GM18498 (cell line): ENCODE measurements at regions not wholly inside any gene's neighbourhood (a gene's known extent, or its start where the extent isn't known, plus 50 kb on each side); places are given as distances from the start of the nearest gene placed in this dataset.

Source experiments
- ATAC-seq: cut with Tn5 transposase; IDR thresholded peaks from one replicate; pipeline ENCODE4 v1.9.1; 2021; ENCODE audit warnings: mild to moderate bottlenecking, moderate library complexity; ENCODE audit not compliant: unreplicated experiment

DNA sequence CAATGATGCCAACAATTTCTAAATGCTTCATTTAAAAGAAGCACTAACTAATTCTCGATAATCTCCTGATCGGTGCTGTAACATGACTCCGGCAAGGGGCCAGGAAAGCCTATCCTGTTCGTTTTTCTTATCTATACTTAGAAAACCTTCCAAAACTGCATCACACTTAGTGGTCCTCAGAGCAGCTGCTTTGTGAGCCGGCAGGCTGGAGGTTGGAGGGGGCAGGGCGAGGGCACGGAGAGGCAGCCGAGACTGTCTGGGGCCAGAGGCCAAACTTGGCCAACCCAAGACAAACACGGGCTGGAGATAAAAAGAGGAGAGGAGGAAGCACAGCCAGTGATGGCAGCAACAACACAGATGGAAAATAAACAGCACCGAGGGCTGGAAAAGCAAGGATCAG is 455.7 kb downstream of the BCOR start:
- no peak for ATAC-seq

DNA sequence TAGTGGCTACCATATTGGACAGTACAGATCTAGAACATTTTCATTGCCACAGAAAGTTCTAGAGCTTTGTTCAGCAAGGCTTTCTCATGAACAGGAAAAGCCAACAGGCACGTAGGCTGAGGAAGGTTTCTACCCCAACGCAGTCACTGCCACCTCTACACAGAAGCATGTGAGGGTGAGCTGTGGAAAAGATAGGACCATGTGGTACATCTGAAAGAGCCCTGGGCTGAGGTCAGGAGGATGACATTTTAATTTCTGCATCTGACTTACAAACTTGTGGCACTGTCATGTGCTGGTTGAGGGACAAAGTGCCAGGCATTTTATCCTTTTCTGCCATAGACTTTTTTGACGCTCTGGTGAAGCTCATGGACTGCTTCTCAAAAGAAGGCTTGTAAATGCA is 454.2 kb downstream of the BCOR start:
- ATAC-seq, result no peak

DNA sequence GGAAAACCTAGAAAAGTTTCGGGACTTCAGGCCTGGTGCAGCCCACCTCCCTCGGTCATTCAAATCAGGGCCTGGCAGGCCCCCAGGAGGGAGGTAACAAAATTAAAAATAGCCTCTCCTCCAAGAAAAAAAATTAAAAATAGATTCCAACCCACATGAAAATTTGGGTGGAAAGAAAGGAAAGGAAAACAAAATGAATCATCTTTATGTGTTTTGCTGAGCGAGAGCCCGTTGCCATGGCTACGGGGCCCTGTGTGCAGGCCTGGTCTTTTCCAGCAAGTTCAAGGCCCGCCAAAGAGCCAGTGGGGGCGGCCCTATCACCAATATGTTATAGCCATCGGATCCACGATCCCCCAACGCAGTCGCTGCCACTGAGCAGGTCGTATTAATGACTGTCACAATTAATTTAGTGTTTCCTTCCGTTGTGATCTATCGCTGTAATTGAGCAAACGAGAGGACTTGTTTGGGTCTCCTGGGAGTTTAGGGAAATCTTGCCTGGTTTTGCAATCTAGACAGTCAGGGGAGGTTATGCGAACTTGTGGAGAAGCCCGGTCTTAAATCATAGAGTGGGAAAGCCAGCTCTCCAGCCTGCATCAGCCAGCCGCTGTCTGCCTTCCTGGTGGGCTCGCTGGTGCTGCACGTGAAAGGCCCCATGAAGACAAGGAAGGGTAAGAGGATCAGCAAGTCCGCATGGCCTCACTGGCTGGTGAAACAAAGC is 452.4 kb downstream of the BCOR start:
- ATAC-seq, result no peak

DNA sequence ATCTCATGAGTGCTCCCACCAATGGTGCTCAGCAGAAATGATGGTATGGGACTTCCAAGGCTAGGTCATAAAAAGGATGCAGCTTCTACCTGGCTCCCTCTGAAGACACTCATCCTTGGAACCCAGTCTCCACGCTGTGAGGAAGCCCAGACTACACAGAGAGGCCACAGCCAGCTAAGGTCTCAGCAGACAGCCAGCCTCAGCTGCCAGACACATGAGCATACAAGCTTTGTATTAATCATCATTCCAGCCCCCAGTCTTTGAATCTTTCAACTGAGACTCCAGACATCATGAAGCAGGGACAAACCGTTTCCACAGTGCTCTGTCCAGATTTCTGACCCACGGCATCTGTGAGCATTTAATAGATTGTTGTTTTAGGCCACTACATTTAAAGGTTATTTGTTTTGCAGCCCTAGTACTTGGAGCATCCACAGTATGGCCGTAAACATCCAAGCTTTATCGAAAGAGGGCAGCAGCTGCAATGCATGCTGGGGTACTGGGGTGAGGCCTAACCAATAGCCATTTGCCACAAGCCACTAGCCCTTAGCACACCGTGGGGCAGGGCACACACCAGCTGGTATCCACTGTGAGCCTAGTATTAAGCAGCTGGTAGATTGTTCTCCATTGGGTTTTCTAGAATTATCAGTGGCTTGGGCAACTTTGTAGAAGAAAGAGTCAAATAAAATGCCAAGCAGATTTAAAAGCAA is 449.1 kb downstream of the BCOR start:
- no peak for ATAC-seq

DNA sequence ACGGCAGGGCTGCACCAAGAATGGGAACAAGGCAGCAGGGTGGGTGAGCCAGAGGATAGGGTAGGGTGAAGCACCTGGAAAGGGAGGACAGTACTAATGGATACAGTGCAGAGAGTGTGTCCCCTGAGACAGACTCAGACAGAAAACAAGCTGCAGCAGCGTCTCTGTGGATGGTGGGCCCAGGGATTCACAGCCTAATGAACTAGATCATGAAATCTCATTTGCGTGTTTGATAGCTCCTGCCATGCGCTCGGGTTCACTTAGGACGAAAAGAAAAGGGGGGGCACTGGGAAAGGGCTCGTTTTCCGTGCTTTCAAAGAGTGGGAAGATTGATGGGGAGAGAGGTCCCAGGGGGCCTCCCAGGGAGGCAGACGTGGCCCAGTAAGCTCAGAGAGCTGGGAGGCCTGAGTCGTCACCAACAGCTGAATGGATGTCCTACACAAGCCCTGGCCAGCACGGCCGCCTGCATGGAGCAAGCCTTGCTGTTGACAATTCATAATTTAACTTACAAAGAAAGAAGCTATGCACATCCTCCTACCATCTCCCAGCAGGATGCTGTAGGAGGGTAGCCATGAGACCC is 446.9 kb downstream of the BCOR start:
- no peak for ATAC-seq

DNA sequence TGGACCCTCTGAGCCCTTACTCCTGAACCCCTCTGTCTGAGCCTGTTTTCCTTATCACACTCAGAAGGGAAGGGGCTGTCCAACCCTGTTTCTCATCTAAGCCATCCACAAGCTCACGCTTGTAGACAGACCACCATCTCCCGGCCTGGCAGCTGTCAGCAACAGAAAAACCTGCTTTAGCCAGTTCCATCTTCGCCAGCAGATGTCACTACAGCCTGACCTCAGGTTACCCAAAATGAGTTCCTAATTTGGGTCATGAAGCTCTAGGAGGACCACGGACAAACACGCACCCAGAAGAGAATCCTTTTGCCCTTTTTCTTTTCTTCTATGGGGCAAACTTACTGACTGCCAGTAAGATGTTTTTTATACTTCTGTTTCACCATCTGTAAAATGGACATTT is 445.4 kb downstream of the BCOR start:
- ATAC-seq, result no peak

DNA sequence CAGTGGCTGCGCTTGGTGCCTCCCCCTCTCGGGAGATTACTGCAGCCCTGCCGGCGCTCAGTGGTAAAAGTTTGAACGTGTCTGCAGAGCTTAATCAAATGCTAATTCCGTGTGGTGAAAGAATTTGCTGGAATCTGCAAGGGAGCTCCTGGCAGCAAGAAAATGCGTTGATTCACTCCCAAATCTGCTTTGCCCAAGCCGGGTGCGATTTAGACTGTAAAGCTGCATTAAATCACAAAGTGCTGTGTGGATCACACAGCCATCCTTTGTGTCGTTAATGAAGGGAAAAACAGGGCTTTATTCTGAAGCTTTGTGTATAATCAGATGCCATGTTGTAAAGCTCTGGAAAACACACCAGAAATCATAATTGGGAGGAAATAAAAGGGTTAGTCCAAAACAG is 444.1 kb downstream of the BCOR start:
- no peak for ATAC-seq

DNA sequence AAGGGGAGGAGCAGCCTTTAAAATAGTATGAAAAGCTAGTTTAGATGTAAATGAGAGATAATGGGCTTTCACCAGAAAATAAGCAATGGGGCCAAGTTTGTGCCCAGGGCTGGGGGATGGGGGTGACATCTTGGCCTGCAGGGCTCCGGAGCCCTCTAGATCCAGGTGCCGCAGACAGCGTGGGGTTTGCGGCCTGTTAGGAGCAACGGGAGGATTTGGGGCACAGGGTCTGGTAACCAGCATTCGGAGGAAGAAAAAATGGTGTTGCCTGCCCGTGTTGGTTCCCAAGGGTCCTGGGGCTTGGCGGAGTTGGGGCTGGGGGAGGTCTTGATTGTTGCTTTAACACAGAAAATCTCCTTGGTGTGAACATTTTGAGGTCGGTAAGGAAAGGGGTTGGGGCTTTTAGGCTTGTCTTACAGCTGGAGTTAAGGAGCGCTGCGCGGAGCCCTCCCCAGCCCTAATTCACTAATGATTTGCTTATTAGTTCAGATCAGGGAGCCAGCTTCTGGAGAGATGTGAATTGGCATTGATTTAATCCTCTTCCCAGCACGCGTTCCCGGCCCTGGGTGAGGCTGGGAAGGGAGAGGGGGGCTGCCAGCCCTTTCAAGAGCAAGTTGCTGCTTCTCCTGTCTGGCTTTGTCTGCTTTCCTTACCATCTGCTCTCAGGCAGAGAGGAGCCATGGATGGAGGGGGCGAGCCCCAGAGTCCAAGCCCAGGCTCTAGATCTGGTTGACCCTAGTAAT is 443.4 kb downstream of the BCOR start:
- no peak for ATAC-seq

DNA sequence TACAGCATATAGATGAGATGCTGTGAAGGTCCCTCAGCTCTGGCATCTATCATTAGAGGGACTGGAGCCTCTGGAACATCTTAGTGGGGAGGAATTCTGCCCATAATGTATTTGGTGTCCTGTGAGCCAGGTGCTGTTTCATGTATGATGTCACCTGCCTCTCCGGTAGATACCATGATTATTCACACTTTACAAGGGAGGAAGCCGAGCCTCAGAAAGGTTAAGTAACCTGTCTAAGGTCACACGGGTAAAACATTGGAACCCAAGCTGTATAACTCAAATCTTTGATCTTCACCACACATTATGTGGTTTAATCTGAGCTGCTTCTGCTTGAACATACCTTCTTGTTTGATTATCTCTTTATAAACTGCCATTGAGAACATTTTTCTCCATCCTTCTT is 442.8 kb downstream of the BCOR start:
- ATAC-seq, result no peak

DNA sequence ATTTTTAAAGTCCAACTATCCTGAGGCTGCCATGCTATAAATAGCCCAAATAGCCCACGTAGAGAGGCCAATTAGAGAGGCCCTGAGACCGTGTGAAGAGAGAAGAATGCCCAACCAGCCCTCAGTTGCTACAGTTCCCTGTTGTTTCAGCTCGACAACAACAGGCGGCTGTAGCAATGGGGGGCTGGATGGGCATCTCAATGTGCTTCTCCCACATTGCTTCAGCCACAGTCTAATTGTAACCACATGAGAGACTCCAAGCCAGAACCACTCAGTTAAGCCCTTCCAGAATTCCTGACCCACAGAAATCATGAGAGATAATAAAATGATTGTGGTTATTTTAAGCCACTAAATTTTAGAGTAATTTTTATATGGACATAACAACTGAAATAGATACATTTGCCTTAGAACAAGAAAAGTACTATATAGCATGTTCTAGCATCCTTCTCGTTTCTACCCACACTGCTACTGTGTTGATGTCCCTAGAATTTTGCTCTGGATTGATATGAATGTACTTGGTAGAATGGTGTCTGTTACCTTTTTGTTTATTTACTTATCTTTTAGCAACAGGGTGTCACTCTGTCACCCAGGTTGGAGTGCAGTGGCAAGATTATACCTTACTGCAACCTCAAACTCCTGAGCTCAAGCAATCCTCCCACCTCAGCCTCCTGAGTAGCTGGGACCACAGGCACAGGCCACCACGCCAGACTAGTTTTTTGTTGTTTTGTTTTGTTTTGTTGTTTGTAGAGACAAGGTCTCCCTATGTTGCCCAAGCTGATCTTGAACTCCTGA is 436.4 kb downstream of the BCOR start:
- ATAC-seq, result no peak

DNA sequence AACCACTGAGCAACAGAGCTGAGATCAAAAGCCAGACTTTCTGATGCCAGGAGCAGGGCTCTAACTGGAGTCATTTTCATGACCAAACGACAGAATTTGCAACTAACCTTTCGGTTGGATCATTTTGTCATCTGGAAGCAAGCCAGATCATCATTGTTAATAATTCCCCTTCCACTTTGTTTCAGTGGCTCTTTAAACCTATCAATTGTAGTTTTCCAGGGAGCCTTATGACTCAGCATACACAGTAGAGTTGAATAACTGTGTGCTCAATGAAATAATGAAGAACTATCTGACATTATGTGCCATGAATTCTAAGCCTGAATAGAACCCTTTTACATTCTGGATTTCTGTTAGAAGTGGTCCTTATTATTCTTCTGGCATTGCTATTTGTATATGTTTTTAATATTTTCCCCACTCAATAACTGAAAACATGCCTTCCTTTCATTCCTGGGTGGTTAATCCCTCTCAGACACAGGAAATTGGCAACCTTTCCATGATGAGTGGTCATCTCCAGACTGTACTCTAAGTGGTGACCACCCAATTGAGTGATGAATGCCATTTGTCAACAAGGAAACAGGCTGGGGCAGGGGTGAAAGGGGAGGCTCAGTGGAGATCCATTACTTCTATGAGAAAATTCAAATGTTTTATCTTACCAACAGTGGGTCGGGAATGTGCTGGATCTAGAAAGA is 431.8 kb downstream of the BCOR start:
- no peak for ATAC-seq

DNA sequence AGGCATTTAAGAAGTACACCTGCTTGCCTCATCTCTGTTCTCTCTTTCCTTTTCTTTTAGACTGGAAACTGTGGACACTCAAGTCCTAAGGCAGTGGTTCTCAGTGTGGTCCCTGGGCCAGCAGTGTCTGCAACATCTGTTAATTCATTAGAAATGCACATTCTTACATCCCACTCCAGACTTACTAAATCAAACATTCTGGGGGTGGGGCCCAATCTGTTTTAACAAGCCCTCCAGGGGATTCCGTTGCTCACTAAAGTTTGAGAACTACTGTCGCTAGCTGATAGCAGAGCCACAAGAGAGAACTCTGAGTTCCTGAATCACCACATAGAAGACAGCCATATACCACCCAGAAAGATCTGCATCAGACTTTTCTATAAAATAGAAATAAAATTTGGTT is 430.6 kb downstream of the BCOR start:
- no peak for ATAC-seq

DNA sequence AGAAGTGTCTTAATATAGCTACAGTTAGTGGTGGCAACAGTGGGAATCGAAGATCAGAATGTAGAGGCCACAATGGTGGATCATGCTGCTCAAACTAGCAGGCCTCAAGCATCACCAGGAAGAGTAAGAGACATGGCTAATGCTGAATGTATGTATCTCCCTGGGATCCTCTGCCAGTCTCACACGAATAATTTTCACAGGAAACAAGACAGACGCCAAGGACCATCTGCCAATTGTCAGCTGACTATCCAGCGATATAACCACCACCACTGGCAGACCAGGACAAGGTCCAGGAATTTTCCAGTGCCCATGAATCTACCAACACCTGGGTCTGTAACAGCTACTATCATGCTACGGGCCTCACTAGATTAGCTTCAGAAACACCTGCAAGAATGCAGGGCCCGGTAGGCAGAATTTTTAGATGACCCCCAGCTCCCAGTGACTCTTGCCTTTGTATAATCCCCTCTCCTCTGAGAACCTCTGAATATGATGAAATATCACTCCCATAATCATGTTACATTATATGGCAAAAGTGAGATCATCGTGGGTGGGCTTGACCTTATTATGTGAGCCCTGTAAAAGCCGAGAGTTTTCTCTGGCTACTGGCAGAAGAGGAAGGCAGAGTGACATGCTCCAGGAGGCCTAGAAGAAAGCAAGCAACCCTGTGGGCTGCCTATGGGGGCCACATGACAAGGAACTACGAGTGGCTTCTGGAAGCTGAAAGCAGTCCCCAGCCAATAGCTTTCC is 429.8 kb downstream of the BCOR start:
- ATAC-seq, result no peak

DNA sequence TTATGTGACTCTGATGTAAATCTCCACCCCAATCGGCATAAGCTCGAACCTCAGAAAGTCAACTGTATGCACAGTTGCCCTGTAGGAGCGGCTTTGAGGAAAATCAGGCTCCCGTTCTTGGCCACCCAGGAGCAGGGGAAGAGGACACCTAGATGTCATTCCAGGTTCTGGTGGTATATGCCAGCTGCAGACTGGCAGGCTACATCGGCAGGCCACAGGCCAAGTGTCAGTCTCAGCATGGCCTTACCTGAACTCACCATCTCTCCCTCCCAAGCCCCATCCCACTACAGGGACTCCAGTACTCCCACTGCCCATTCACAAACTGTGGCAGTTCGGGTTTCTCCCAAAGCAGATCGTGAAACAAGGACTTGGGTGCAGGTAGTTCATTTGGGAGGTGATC is 428.1 kb downstream of the BCOR start:
- ATAC-seq, result no peak

DNA sequence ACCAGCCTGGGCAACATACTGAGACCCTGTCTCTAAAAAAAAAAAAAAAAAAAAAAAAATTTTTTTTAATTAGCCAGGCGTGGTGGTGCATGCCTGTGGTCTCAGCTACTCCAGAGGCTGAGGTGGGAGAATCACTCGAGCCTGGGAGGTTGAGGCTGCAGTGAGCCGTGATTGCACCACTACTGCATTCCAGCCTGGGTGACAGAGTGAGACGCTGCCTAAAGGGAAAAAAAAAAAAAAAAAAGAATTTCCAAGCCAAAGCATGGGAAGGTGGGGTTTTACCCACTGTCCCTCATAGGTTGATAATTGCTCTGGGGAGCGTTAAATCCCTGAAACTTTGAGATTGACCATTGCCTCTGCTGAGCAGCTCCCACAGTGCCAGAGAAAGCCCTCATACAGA is 427.5 kb downstream of the BCOR start:
- ATAC-seq, result no peak

DNA sequence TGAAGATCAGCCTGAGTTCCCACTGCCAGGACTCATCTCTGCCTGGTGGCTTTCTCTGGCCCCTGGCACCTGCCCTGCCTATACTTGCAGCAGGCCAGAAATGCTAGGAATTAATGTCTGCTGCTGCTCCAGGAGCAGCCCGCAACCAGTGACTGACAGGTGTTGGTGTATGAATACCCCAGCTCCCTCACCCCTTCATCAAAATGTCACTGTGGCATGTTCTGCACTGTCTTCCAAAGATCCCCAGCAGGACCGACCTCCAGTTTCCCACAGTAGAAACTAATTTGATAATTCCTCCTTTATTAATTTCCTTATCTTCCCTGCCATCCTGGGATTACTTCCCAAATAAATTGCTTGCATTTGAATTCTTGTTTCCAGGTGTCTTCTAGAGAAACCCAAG is 425.4 kb downstream of the BCOR start:
- ATAC-seq, result no peak

DNA sequence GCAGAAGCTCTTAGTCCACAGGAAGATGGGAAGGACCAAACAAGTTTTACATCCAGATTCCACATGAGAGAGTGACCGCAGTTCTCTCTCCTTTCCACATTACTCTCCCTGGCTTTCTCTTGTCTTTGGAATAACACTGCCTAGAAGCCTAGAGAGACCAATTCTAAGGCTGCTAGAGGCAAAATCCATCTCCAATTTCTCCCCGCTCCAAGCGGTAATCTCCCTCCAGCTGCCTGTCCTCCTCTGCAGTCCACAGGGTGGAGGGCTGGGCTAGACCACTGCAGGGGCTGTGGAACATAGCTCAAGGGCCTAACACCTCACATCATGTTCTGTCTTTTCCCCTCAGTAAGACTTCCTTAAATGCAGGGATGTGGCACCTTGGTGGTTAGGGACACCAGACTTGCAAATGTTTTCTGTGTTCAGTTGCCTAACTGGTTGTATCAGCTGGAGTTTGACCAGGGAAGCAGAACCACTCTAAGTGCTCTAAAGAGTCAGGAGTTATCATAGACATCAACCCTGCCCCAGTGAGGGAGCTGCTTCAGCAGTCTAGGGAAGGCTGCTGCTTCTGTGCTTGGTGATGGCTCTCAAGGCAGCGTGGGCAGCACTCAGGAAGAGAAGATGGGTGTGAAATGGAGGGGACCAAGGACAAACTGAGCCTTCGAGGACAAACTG is 423.1 kb downstream of the BCOR start:
- no peak for ATAC-seq

DNA sequence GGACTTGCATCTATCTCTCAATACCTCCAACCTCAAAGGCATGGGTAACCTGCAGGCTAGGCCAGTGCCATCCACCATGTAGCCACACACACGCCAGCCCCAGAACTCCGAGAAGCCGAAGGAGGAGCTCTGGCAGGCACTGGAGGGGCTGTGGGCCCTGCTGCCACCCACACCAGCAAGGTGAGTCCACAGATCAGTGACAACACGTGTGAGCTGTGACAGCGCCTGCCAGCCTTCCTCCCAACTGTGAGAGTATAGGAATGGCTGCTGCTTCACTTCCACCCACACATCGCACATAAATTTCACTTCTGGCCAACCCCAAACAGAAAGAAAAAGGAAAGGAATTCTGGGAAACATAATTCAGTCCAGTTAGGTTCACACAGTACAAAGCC is 422.6 kb downstream of the BCOR start:
- ATAC-seq, result no peak

DNA sequence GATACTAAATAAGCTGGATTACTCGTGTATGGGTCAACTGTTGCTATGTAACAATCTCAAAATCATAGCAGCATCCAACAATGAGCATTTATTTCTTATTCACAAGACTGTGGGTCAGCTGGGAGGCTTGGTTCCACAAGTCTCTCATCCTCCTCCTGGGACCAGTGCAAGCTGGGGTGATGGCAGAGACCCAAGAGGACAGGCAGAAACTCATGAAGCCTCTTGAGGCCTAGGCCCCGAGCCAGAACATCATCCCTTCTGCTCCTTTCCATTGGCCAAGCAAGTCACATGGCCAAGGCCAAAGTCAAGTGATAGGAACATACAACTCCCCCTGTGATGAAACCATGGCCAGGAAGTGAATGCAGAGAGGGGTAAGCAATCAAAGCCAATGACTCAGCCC is 422.1 kb downstream of the BCOR start:
- no peak for ATAC-seq
